HCT116 (cell line): ENCODE measurements at regions not wholly inside any gene's neighbourhood (a gene's known extent, or its start where the extent isn't known, plus 50 kb on each side); places are given as distances from the start of the nearest gene placed in this dataset.

Experiments used
- ATAC-seq: fragments of 200-7000 bp; cut with Tn5 transposase; 2 replicates; pipeline ENCODE4 v1.9.1; 2020; ENCODE audit warnings: mild to moderate bottlenecking, moderate library complexity
- BruUV-seq: library from RNA; stranded (reverse); fragments of 400-500 nt; replicated peaks from 2 replicates; lab custom pipeline; 2021; lab: Mats Ljungman, UMichigan
- CTCF ChIA-PET: fragments of 300-600 bp; sonication (Branson Sonifier 250); formaldehyde crosslinking; loops from one replicate; lab custom pipeline; 2021; ENCODE audit warnings: antibody characterized with exemption; lab: Charles Lee
- POLR2A ChIA-PET: fragments of 300-600, 350-600 bp; sonication (Branson Sonifier 250); formaldehyde crosslinking; loops from one replicate; lab custom pipeline; 2021; ENCODE audit warnings: antibody characterized with exemption; lab: Charles Lee
- RAD21 ChIA-PET, 2 experiments: fragments of 300-600 bp; sonication (Branson Sonifier 250); formaldehyde crosslinking; loops; one replicate each; lab custom pipeline; 2023; ENCODE audit warnings: low total read pairs in 2 of 2; ENCODE audit not compliant: uncharacterized antibody in 2 of 2, unreplicated experiment in 2 of 2, low non-redundant PET in 1 of 2; lab: Charles Lee
- DNase-seq: peaks from one replicate; pipeline ENCODE4 v3.0.0-alpha.2; 2010; ENCODE audit warnings: low read depth, low spot score
- H2AFZ ChIP-seq: fragments of 200-600 bp; shearing (Covaris generic), sonication (generic); 2 replicates; pipeline ENCODE4 v1.6.1; 2017; ENCODE audit warnings: low read depth, mixed run types, mixed read lengths, antibody characterized with exemption, low read length; ENCODE audit not compliant: poor library complexity, severe bottlenecking
- H3K27ac ChIP-seq: 2 replicates; pipeline ENCODE4 v1.5.1; 2012; ENCODE audit warnings: low read depth, low read length
- H3K27me3 ChIP-seq: fragments of 200-600 bp; sonication (generic); 2 replicates; pipeline ENCODE4 v1.6.1; 2016; ENCODE audit warnings: mixed run types, low read length, mixed read lengths; ENCODE audit not compliant: insufficient read depth
- H3K36me3 ChIP-seq, 2 experiments: fragments of 200-500 bp in 1 of 2; fragments of 200-600 bp in 1 of 2; sonication (Bioruptor generic) in 1 of 2; sonication (generic) in 1 of 2; 2 replicates each; pipeline versions ENCODE4 v1.5.1 to v1.6.1; 2014 to 2016; ENCODE audit warnings: low read length in 2 of 2, inconsistent platforms in 1 of 2, mixed read lengths in 1 of 2, mixed run types in 1 of 2; ENCODE audit not compliant: insufficient read depth in 2 of 2, control insufficient read depth in 1 of 2
- H3K4me1 ChIP-seq, 2 experiments: fragments of 200-600 bp in 1 of 2; sonication (generic) in 1 of 2; 2 replicates each; pipeline versions ENCODE4 v1.5.1 to v1.6.1; 2012 to 2017; ENCODE audit warnings: low read length in 2 of 2, inconsistent platforms in 1 of 2, mild to moderate bottlenecking in 1 of 2, mixed read lengths in 1 of 2, mixed run types in 1 of 2, moderate library complexity in 1 of 2; ENCODE audit not compliant: insufficient read depth in 2 of 2, control insufficient read depth in 1 of 2
- H3K4me2 ChIP-seq: fragments of 200-600 bp; sonication (generic); 2 replicates; pipeline ENCODE4 v1.6.1; 2017; ENCODE audit warnings: mixed run types, low read length, mixed read lengths
- H3K4me3 ChIP-seq, 2 experiments: fragments of 200-600 bp in 1 of 2; sonication (generic) in 1 of 2; replicated peaks in 1 of 2; 2 replicates each; pipeline ENCODE4 v1.5.1; 2011 to 2016; ENCODE audit warnings: low read length in 2 of 2, control low read depth in 1 of 2, low read depth in 1 of 2, mild to moderate bottlenecking in 1 of 2, mixed read lengths in 1 of 2, mixed run types in 1 of 2
- H3K79me2 ChIP-seq: fragments of 200-600 bp; sonication (generic); 2 replicates; pipeline ENCODE4 v1.6.1; 2017; ENCODE audit warnings: mild to moderate bottlenecking, mixed run types, low read length, moderate library complexity, mixed read lengths; ENCODE audit not compliant: insufficient read depth
- H3K9ac ChIP-seq: fragments of 200-600 bp; sonication (generic); 2 replicates; pipeline ENCODE4 v1.6.1; 2016; ENCODE audit warnings: low read length, mixed read lengths
- H3K9me2 ChIP-seq: fragments of 200-600 bp; sonication (generic), shearing (Covaris generic); 2 replicates; pipeline ENCODE4 v1.6.1; 2017; ENCODE audit warnings: mixed run types, mild to moderate bottlenecking, moderate library complexity; ENCODE audit not compliant: insufficient read depth
- H3K9me3 ChIP-seq, 2 experiments: fragments of 200-500 bp in 1 of 2; fragments of 200-600 bp in 1 of 2; sonication (Bioruptor generic) in 1 of 2; sonication (generic) in 1 of 2; 2 replicates each; pipeline ENCODE4 v1.6.1; 2014 to 2017; ENCODE audit warnings: low read length in 2 of 2, mixed read lengths in 2 of 2, inconsistent platforms in 1 of 2, low read depth in 1 of 2, mild to moderate bottlenecking in 1 of 2, mixed run types in 1 of 2, moderate library complexity in 1 of 2; ENCODE audit not compliant: control insufficient read depth in 1 of 2, insufficient read depth in 1 of 2
- H4K20me1 ChIP-seq: fragments of 200-600 bp; sonication (generic), shearing (Covaris generic); 2 replicates; pipeline ENCODE4 v1.6.1; 2017; ENCODE audit warnings: mixed run types, mild to moderate bottlenecking, moderate library complexity; ENCODE audit not compliant: insufficient read depth
- CBX3 ChIP-seq: IDR thresholded peaks from 2 replicates; pipeline ENCODE4 v1.6.1; 2012; ENCODE audit warnings: low read depth
- CEBPB ChIP-seq: IDR thresholded peaks from 2 replicates; pipeline ENCODE4 v1.6.1; 2012; ENCODE audit warnings: low read depth
- ELF1 ChIP-seq: IDR thresholded peaks from 2 replicates; pipeline ENCODE4 v1.6.1; 2012; ENCODE audit warnings: low read depth, borderline replicate concordance
- EZH2 ChIP-seq: fragments of 200-600 bp; sonication (generic); IDR thresholded peaks from 2 replicates; pipeline ENCODE4 v1.6.1; 2017; ENCODE audit warnings: antibody characterized with exemption, mixed run types
- JUND ChIP-seq: IDR thresholded peaks from 2 replicates; pipeline ENCODE4 v1.6.1; 2012
- POLR2A ChIP-seq: IDR thresholded peaks from 2 replicates; pipeline ENCODE4 v1.7.0; 2011; ENCODE audit warnings: borderline replicate concordance; ENCODE audit not compliant: insufficient read depth, insufficient read length; ENCODE audit errors: extremely low read depth
- POLR2AphosphoS5 ChIP-seq: IDR thresholded peaks from 2 replicates; pipeline ENCODE4 v1.6.1; 2011; ENCODE audit warnings: mild to moderate bottlenecking, low read depth, low read length, moderate library complexity
- RAD21 ChIP-seq: IDR thresholded peaks from 2 replicates; pipeline ENCODE4 v1.6.1; 2012; ENCODE audit warnings: low read depth, mild to moderate bottlenecking
- SIN3A ChIP-seq: IDR thresholded peaks from 2 replicates; pipeline ENCODE4 v1.6.1; 2012; ENCODE audit warnings: low read depth
- SRF ChIP-seq: IDR thresholded peaks from 2 replicates; pipeline ENCODE4 v1.6.1; 2012; ENCODE audit warnings: low read depth
- TCF7L2 ChIP-seq: IDR thresholded peaks from 2 replicates; pipeline ENCODE4 v1.7.0; 2011; ENCODE audit warnings: borderline replicate concordance, inconsistent platforms; ENCODE audit not compliant: insufficient read depth, insufficient read length; ENCODE audit errors: extremely low read depth
- YY1 ChIP-seq: IDR thresholded peaks from 2 replicates; pipeline ENCODE4 v1.6.1; 2011; ENCODE audit warnings: low read length, low read depth, moderate library complexity, mild to moderate bottlenecking; ENCODE audit not compliant: insufficient replicate concordance; ENCODE audit errors: extremely low read depth
- ZNF274 ChIP-seq: fragments of 200-500 bp; sonication (Bioruptor generic); IDR thresholded peaks from 2 replicates; pipeline ENCODE4 v1.6.1; 2014; ENCODE audit warnings: mild to moderate bottlenecking, low read depth, low read length, inconsistent platforms
- intact Hi-C: fragments of 100-400 bp; cut with micrococcal nuclease; formaldehyde crosslinking; loops from 2 replicates; pipeline ENCODE4 v1.10.0; 2022
- TF ChIP-seq, protein P1 (sequence below): IDR thresholded peaks from 2 replicates; pipeline ENCODE4 v1.6.1; 2011; ENCODE audit warnings: mild to moderate bottlenecking, low read length, moderate library complexity; ENCODE audit not compliant: insufficient replicate concordance; ENCODE audit errors: extremely low read depth
- TF ChIP-seq, protein P2 (sequence below): IDR thresholded peaks from 2 replicates; pipeline ENCODE4 v1.6.1; 2012; ENCODE audit warnings: low read depth
- TF ChIP-seq, protein P3 (sequence below): IDR thresholded peaks from 2 replicates; pipeline ENCODE4 v1.6.1; 2012
- TF ChIP-seq, protein P4 (sequence below): IDR thresholded peaks from 2 replicates; pipeline ENCODE4 v1.6.1; 2012

DNA sequence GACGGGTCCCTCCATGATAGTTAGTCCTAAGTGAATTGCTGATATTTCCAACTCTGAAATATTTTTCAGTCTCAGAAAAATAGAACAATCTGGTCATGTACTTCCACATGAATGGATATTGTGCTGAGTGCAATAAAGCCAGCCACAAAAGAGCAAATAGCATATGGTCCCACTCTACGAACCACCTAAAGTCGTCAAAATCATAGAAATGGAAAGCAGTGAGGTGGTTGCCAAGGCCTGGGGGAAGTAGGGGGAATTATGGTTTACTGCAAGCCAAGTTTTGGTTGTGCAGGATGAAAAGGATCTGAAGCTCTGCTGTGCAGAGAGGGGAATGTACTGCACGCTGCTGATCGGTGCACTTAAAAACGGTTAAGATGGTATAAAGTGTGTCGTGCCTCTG lies 313.8 kb upstream of the ADARB2 start:
- Histone ChIP-seq H4K20me1 (no peaks in the 10 kb centered on the region), H3K4me1 (no peaks in the 10 kb centered on the region), H3K27me3 (no peaks in the 10 kb centered on the region), H3K9me2 (no peaks in the 10 kb centered on the region), H3K79me2 (no peaks in the 10 kb centered on the region), H3K4me3 (no peak overlapping the region), H2AFZ (no peak overlapping the region), H3K4me2 (no peak overlapping the region), H3K9me3 (peaks cover 13 to 25% of the 10 kb centered on the region in 2 experiments; a peak in 3 of 4 replicates), H3K9ac (no peak overlapping the region), H3K27ac (no peak overlapping the region), H3K36me3 (no peaks in the 10 kb centered on the region; a peak in 1 of 4 replicates)
- POLR2A ChIA-PET: no interaction called here
- ATAC-seq: no peak
- CTCF ChIA-PET: no interaction called here
- no peak for DNase-seq
- TF ChIP-seq YY1 (no peak), CBX3 (no peak), JUND (no peak), ELF1 (no peak), ZNF274 (no peak), POLR2A (no peak), TCF7L2 (no peak), RAD21 (no peak), EZH2 (no peak), CEBPB (no peak), POLR2AphosphoS5 (no peak), SRF (no peak), SIN3A (no peak)
- TF ChIP-seq, protein P1, sequence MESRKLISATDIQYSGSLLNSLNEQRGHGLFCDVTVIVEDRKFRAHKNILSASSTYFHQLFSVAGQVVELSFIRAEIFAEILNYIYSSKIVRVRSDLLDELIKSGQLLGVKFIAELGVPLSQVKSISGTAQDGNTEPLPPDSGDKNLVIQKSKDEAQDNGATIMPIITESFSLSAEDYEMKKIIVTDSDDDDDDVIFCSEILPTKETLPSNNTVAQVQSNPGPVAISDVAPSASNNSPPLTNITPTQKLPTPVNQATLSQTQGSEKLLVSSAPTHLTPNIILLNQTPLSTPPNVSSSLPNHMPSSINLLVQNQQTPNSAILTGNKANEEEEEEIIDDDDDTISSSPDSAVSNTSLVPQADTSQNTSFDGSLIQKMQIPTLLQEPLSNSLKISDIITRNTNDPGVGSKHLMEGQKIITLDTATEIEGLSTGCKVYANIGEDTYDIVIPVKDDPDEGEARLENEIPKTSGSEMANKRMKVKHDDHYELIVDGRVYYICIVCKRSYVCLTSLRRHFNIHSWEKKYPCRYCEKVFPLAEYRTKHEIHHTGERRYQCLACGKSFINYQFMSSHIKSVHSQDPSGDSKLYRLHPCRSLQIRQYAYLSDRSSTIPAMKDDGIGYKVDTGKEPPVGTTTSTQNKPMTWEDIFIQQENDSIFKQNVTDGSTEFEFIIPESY: no peak
- TF ChIP-seq, protein P2, sequence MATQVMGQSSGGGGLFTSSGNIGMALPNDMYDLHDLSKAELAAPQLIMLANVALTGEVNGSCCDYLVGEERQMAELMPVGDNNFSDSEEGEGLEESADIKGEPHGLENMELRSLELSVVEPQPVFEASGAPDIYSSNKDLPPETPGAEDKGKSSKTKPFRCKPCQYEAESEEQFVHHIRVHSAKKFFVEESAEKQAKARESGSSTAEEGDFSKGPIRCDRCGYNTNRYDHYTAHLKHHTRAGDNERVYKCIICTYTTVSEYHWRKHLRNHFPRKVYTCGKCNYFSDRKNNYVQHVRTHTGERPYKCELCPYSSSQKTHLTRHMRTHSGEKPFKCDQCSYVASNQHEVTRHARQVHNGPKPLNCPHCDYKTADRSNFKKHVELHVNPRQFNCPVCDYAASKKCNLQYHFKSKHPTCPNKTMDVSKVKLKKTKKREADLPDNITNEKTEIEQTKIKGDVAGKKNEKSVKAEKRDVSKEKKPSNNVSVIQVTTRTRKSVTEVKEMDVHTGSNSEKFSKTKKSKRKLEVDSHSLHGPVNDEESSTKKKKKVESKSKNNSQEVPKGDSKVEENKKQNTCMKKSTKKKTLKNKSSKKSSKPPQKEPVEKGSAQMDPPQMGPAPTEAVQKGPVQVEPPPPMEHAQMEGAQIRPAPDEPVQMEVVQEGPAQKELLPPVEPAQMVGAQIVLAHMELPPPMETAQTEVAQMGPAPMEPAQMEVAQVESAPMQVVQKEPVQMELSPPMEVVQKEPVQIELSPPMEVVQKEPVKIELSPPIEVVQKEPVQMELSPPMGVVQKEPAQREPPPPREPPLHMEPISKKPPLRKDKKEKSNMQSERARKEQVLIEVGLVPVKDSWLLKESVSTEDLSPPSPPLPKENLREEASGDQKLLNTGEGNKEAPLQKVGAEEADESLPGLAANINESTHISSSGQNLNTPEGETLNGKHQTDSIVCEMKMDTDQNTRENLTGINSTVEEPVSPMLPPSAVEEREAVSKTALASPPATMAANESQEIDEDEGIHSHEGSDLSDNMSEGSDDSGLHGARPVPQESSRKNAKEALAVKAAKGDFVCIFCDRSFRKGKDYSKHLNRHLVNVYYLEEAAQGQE: no peak
- TF ChIP-seq, protein P3, sequence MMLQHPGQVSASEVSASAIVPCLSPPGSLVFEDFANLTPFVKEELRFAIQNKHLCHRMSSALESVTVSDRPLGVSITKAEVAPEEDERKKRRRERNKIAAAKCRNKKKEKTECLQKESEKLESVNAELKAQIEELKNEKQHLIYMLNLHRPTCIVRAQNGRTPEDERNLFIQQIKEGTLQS: no peak
- TF ChIP-seq, protein P4, sequence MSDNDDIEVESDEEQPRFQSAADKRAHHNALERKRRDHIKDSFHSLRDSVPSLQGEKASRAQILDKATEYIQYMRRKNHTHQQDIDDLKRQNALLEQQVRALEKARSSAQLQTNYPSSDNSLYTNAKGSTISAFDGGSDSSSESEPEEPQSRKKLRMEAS: no peak
- BruUV-seq: no TSS peak
- intact Hi-C loops: no loop called here
- RAD21 ChIA-PET: no interaction called here
